ENCODE measurements at regions not wholly inside any gene's neighbourhood (a gene's known extent, or its start where the extent isn't known, plus 50 kb on each side); places are given as distances from the start of the nearest gene placed in this dataset.
"Not testable (repeated sequence)": the region's sequence is repeated elsewhere in the genome, so short reads cannot be mapped to it uniquely, and the experiment has no call there.

- Mint-ChIP-seq H3K36me3 (no peaks in the 10 kb centered on the region), H3K27ac (no peak overlapping the region), H3K4me3 (no peak overlapping the region), H3K9me3 (peaks cover 84% of the 10 kb centered on the region), H3K4me1 (no peaks in the 10 kb centered on the region)
- ATAC-seq (no peak), DNase-seq (ENCODE audit: low spot score in 2 of 2) (no peak)
Measured at GRCh38 chr2:89821455-89821945, 1130.0 kb downstream of the RPIA start.

DNA sequence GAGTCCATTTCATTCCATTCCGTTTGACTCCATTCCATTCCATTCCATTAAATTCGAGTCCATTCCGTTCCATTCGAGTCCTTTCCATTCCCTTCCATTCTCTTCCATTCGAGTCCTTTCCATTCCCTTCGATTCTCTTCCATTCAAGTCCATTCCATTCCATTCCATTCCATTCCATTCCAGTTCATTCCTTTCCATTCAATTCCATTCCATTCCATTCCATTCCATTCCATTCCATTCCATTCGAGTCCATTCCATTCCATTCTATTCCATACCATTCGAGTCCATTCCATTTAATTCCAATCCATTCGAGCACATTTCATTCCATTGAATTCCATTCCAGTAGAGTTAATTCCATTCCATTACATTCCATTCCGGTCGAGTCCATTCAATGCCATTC, 1130.9 kb downstream of the RPIA start:
- H3K4me1 Mint-ChIP-seq; H3K27ac Mint-ChIP-seq; DNase-seq (ENCODE audit: low spot score in 2 of 2); ATAC-seq; H3K4me3 Mint-ChIP-seq; H3K36me3 Mint-ChIP-seq: not testable (repeated sequence)
- H3K9me3 Mint-ChIP-seq = peaks cover 77% of the 10 kb centered on the region

GRCh38 chr2:89823556-89823955, 1132.1 kb downstream of the RPIA start:
- H3K4me1 Mint-ChIP-seq = no peaks in the 10 kb centered on the region
- no peak overlapping the region for H3K27ac Mint-ChIP-seq
- H3K9me3 Mint-ChIP-seq = peaks cover 65% of the 10 kb centered on the region
- H3K4me3 Mint-ChIP-seq = no peak overlapping the region
- ATAC-seq (no peak), DNase-seq (ENCODE audit: low spot score in 2 of 2) (no peak)
- no peaks in the 10 kb centered on the region for H3K36me3 Mint-ChIP-seq

DNA sequence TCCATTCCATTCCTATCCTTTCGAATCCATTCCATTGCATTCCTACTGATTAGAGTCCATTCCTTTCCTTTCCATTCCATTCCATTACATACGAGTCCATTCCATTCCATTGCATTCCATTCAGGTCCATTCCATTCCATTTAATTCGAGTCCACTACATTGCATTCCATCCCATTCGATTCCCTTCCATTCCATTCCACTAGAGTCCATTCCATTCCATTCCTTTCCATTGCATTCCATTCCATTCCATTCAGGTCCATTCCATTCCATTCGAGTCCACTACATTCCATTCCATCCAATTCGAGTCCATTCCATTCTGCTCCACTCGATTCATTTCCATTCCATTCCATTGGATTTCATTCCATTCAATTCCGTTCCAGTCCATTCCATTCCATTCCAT, 1133.6 kb downstream of the RPIA start:
- DNase-seq (ENCODE audit: low spot score in 2 of 2) = no peak
- Mint-ChIP-seq H3K4me3 (no peak overlapping the region), H3K36me3 (no peaks in the 10 kb centered on the region)

DNA sequence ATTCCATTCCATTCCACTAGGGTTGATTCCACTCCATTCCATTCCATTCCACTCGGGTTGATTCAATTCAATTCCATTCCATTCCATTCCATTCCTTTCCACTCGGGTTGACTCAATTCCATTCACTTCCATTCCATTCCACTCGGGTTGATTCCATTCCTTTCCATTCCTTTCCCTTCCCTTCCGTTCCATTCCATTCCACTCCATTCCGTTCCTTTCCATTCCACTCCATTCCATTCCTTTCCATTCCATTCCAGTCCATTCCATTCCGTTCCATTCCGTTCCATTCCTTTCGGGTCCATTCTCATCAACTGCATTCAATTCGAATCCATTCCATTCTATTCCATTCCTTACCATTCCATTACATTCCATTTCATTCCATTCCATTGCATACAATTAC, 1135.3 kb downstream of the RPIA start:
- not testable (repeated sequence) for H3K27ac Mint-ChIP-seq; H3K4me3 Mint-ChIP-seq; ATAC-seq; H3K36me3 Mint-ChIP-seq; H3K4me1 Mint-ChIP-seq; DNase-seq (ENCODE audit: low spot score in 2 of 2)
- H3K9me3 Mint-ChIP-seq = peaks cover 53% of the 10 kb centered on the region

More for the DNA sequence above, 1133.6 kb downstream of the RPIA start:
- no peak for ATAC-seq
- Mint-ChIP-seq H3K27ac (no peak overlapping the region), H3K9me3 (peaks cover 60% of the 10 kb centered on the region), H3K4me1 (no peaks in the 10 kb centered on the region)

GRCh38 chr2:89827829-89828228, 1136.4 kb downstream of the RPIA start:
- not testable (repeated sequence) for H3K4me3 Mint-ChIP-seq; H3K27ac Mint-ChIP-seq; H3K4me1 Mint-ChIP-seq; ATAC-seq; DNase-seq (ENCODE audit: low spot score in 2 of 2); H3K36me3 Mint-ChIP-seq
- H3K9me3 Mint-ChIP-seq = peaks cover 44% of the 10 kb centered on the region

GRCh38 chr2:89828416-89828815, 1136.9 kb downstream of the RPIA start:
- ATAC-seq; H3K4me3 Mint-ChIP-seq; H3K27ac Mint-ChIP-seq; H3K4me1 Mint-ChIP-seq; H3K36me3 Mint-ChIP-seq; DNase-seq (ENCODE audit: low spot score in 2 of 2): not testable (repeated sequence)
- peaks cover 44% of the 10 kb centered on the region for H3K9me3 Mint-ChIP-seq

DNA sequence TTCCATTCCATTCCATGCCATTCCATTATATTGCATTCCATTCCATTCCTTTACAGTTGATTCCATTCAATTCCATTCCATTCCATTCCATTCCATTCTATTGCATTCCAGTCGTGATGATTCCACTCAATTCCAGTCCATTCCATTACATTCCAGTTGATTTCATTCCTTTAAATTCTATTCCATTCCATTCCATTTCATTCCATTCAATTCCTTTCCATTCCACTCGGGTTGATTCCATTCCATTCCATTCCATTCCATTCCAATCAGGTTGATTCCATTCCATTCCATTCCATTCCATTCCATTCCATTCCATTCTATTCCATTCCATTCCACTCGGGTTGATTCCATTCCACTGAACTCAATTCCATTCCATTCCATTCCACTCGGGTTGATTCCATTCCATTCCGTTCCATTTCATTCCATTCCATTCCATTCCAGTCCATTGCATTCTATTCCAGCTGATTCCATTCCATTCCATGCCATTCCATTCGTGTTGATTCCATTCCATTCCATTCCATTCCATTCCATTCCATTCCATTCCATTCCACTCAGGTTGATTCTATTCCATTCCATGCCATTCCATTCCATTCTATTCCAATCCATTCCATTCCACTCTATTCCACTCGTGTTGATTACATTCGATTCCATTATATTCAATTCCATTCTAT, 1137.6 kb downstream of the RPIA start:
- H3K4me1 Mint-ChIP-seq; H3K27ac Mint-ChIP-seq; DNase-seq (ENCODE audit: low spot score in 2 of 2); H3K4me3 Mint-ChIP-seq; H3K36me3 Mint-ChIP-seq: not testable (repeated sequence)
- peak; percentile 55 for ATAC-seq
- H3K9me3 Mint-ChIP-seq = peaks cover 37% of the 10 kb centered on the region

DNA sequence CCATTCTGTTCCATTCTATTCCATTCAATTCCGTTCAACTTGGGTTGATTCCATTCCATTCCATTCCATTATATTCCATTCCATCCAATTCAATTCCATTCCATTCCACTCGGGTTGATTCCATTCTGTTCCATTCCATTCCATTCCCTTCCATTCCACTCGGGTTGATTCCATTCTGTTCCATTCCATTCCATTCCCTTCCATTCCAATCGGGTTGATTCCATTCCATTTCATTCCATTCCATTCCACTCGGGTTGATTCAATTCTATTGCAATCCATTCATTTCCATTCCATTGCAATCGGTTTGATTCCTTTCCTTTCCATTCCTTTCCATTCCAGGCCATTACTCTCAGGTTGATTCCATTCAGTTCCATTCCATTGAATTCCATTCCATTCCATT, 1138.4 kb downstream of the RPIA start:
- Mint-ChIP-seq H3K36me3 (no peaks in the 10 kb centered on the region), H3K9me3 (peaks cover 36% of the 10 kb centered on the region), H3K4me3 (no peak overlapping the region), H3K4me1 (no peaks in the 10 kb centered on the region), H3K27ac (no peak overlapping the region)
- DNase-seq (ENCODE audit: low spot score in 2 of 2) (no peak), ATAC-seq (no peak)

DNA sequence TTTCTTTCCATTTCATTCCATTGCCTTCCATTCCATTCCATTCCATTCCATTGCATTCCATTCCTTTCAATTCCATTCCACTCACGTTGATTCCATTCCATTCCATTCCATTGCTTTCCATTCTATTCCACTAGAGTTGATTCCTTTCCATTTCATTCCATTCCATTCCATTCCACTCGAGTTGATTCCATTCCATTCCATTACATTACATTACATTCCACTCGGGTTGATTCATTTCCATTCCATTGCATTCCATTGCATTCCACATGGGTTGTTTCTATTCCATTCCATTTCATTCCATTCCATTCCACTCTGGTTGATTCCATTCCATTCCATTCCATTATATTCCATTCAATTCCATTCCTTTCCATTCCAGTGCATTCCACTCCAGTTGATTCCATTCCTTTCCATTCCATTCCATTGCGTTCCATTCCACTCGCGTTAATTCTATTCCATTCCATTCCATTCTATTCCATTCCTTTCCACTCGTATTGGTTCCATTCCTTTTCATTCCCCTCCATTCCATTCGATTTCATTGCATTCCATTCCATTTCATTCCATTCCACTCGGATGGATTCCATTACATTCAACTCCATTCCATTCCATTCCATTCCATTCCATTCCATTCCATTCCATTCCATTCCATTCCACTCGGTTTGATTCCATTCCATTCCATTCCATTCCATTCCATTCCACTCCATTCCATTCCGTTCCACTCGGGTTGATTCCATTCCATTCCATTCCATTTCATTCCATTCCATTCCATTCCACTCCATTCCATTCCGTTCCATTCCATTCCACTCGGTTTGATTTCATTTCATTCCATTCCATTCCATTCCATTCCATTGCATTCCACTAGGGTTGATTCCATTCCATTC, 1139.1 kb downstream of the RPIA start:
- DNase-seq (ENCODE audit: low spot score in 2 of 2); H3K36me3 Mint-ChIP-seq; H3K4me3 Mint-ChIP-seq; H3K4me1 Mint-ChIP-seq; H3K27ac Mint-ChIP-seq: not testable (repeated sequence)
- peak; percentile 45 for ATAC-seq
- peaks cover 29% of the 10 kb centered on the region for H3K9me3 Mint-ChIP-seq

GRCh38 chr2:89831641-89832498, 1140.4 kb downstream of the RPIA start:
- Mint-ChIP-seq H3K9me3 (peaks cover 35% of the 10 kb centered on the region), H3K4me1 (peaks cover 6% of the 10 kb centered on the region), H3K4me3 (no peak overlapping the region), H3K36me3 (no peaks in the 10 kb centered on the region), H3K27ac (no peak overlapping the region)
- no peak for DNase-seq (ENCODE audit: low spot score in 2 of 2)
- ATAC-seq = no peak

- Mint-ChIP-seq H3K36me3 (no peaks in the 10 kb centered on the region), H3K9me3 (peaks cover 43% of the 10 kb centered on the region), H3K27ac (no peak overlapping the region), H3K4me1 (peaks cover 6% of the 10 kb centered on the region), H3K4me3 (no peak overlapping the region)
- ATAC-seq = peak; percentile 73
- DNase-seq (ENCODE audit: low spot score in 2 of 2) = no peak
Measured at GRCh38 chr2:89833116-89833779, 1141.8 kb downstream of the RPIA start.

- no peak for ATAC-seq
- peaks cover 6% of the 10 kb centered on the region for H3K4me1 Mint-ChIP-seq
- no peak for DNase-seq (ENCODE audit: low spot score in 2 of 2)
- no peak overlapping the region for H3K27ac Mint-ChIP-seq
- peaks cover 48% of the 10 kb centered on the region for H3K9me3 Mint-ChIP-seq
- H3K4me3 Mint-ChIP-seq = no peak overlapping the region
- no peaks in the 10 kb centered on the region for H3K36me3 Mint-ChIP-seq
Measured at GRCh38 chr2:89833780-89834117, 1142.3 kb downstream of the RPIA start.

GRCh38 chr2:89834306-89834705, 1142.8 kb downstream of the RPIA start:
- no peak for ATAC-seq
- DNase-seq (ENCODE audit: low spot score in 2 of 2) = no peak
- Mint-ChIP-seq H3K4me3 (no peak overlapping the region), H3K27ac (no peak overlapping the region), H3K9me3 (peaks cover 45% of the 10 kb centered on the region), H3K36me3 (no peaks in the 10 kb centered on the region), H3K4me1 (peaks cover 6% of the 10 kb centered on the region)

GRCh38 chr2:89836326-89836725, 1144.9 kb downstream of the RPIA start:
- not testable (repeated sequence) for H3K36me3 Mint-ChIP-seq
- H3K9me3 Mint-ChIP-seq = peaks cover 39% of the 10 kb centered on the region
- peak; percentile 77 for ATAC-seq

More at GRCh38 chr2:89836326-89836725, 1144.9 kb downstream of the RPIA start:
- not testable (repeated sequence) for H3K27ac Mint-ChIP-seq; DNase-seq (ENCODE audit: low spot score in 2 of 2); H3K4me3 Mint-ChIP-seq
- H3K4me1 Mint-ChIP-seq = peaks cover 11% of the 10 kb centered on the region

Data from stimulated activated effector memory CD8-positive, alpha-beta T cell treated with anti-CD3 and anti-CD28 coated beads, Interleukin-12 subunit alpha, Interleukin-12 subunit beta, amount 100 ng/mL, for 72 hours (primary cell).